ENCODE measurements at regions not wholly inside any gene's neighbourhood (a gene's known extent, or its start where the extent isn't known, plus 50 kb on each side); places are given as distances from the start of the nearest gene placed in this dataset.
"Not testable (repeated sequence)": the region's sequence is repeated elsewhere in the genome, so short reads cannot be mapped to it uniquely, and the experiment has no call there.

GRCh38 chr3:157858821-157859220 lies 247.4 kb downstream of the SHOX2 start:
- no peak for TF ChIP-seq CTCF (IDR thresholded peaks at IDR 0.05; ENCODE audit: insufficient read depth, missing control alignments)
- FAIRE-seq (no peak), DNase-seq (ENCODE audit: insufficient read length, low spot score) (no peak)

- FAIRE-seq (no peak), DNase-seq (ENCODE audit: insufficient read length, low spot score) (no peak)
- no peak for TF ChIP-seq CTCF (IDR thresholded peaks at IDR 0.05; ENCODE audit: insufficient read depth, missing control alignments)
These were observed 248.8 kb downstream of the SHOX2 start for GRCh38 chr3:157857440-157857839.

GRCh38 chr3:157856078-157856939 lies 249.9 kb downstream of the SHOX2 start:
- FAIRE-seq (peak; percentile 16), DNase-seq (ENCODE audit: insufficient read length, low spot score) (no peak)
- TF ChIP-seq CTCF (IDR thresholded peaks at IDR 0.05; ENCODE audit: insufficient read depth, missing control alignments), result no peak

GRCh38 chr3:157845839-157846238 lies 260.4 kb downstream of the SHOX2 start:
- not testable (repeated sequence) for DNase-seq (ENCODE audit: insufficient read length, low spot score); FAIRE-seq

- FAIRE-seq, result no peak
- no peak for DNase-seq (ENCODE audit: insufficient read length, low spot score)
These were observed 261.2 kb downstream of the SHOX2 start for GRCh38 chr3:157844800-157845565.

GRCh38 chr3:157844216-157844615 lies 262.0 kb downstream of the SHOX2 start:
- DNase-seq (ENCODE audit: insufficient read length, low spot score), result no peak
- TF ChIP-seq CTCF (IDR thresholded peaks at IDR 0.05; ENCODE audit: insufficient read depth, missing control alignments), result no peak
- FAIRE-seq, result no peak

More at GRCh38 chr3:157844800-157845565, 261.2 kb downstream of the SHOX2 start:
- TF ChIP-seq CTCF (IDR thresholded peaks at IDR 0.05; ENCODE audit: insufficient read depth, missing control alignments), result no peak

GRCh38 chr3:157841029-157841428 lies 265.2 kb downstream of the SHOX2 start:
- FAIRE-seq (no peak), DNase-seq (ENCODE audit: insufficient read length, low spot score) (no peak)
- no peak for TF ChIP-seq CTCF (IDR thresholded peaks at IDR 0.05; ENCODE audit: insufficient read depth, missing control alignments)
